GM18867 (cell line): ENCODE measurements at regions not wholly inside any gene's neighbourhood (a gene's known extent, or its start where the extent isn't known, plus 50 kb on each side); places are given as distances from the start of the nearest gene placed in this dataset.

ENCODE experiments used
- ATAC-seq: cut with Tn5 transposase; IDR thresholded peaks from one replicate; pipeline ENCODE4 v1.9.1; 2021; ENCODE audit warnings: mild to moderate bottlenecking, moderate library complexity; ENCODE audit not compliant: unreplicated experiment

DNA sequence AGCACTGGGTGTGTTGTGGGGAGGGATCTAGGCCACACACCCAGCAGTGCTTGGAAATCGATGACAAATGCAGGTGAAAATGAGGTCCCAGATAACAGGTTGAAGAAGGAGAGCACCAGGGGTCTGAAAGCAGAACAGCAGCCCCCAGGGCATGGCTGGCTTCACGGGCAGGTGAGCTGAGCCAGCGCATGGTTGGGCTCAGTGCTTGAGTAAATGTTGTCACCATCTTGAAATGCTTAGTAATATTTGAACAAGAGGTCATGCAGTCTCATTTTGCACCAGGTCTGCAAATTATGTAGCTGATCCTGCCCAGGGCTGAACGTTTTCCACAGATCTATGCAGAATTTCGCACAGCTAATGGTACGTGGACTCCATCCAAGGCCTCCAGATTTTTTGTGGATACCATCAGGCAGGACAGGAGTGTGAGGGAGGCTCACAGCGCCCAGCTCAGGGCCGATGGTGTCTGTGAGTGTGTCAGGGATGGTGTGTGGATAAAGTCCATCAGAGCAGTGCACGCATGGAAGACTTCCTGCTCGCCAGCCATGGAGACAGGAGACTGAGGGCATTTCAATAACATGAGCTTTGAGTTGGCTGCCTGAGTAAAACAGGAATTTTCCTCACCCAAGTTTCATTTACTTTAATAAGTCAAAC, 53.1 kb upstream of the SNX9 start:
- ATAC-seq, result no peak

DNA sequence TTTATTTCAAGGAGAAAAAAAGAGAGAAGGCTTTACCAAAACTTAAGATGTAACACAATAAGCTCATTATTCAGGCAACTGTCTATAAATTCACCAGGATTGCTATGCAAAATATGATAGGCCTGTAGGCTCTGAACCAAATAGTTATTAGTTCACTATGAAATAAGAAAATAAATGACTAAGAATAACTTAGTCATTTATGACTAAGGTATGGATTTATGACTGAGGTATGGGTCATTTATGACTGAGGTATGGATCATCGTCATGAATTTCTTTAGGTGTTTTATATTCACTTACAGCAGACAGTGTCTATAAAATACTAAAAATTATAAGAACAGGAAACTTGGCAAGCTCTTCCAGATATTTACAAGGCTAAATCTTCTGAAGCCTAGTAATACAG, 52.1 kb upstream of the SNX9 start:
- no peak for ATAC-seq

DNA sequence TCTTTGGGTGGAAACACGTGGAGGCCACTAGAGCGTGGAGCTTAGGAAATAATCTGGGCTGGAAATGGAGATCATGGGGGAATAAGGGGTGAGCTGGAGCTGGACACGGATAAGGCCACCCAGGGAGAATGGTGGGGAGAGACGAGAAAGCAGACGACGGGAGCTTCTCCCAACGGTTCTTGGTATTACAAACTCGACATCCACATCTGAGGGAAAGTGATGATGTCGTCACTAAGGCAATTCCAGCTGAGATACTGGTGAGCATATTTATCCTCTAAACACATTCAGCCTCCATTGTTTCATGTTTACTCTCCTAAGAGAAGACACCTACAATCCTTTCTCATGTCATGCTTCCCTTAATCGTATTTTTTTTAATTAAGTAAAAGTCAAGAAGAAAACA, 50.2 kb upstream of the SNX9 start:
- ATAC-seq, result no peak
